Activated T-cell treated with anti-CD3 and anti-CD28 coated beads, Interleukin-2, amount 50 U/mL, for 4 hours (primary cell): ENCODE measurements at regions not wholly inside any gene's neighbourhood (a gene's known extent, or its start where the extent isn't known, plus 50 kb on each side); places are given as distances from the start of the nearest gene placed in this dataset.
"Not testable (repeated sequence)": the region's sequence is repeated elsewhere in the genome, so short reads cannot be mapped to it uniquely, and the experiment has no call there.

ENCODE experiments used
- ATAC-seq, 2 donors: fragments of 200-7000 bp; cut with Tn5 transposase; one replicate each; pipeline ENCODE4 v1.10.0; 2021
- DNase-seq: peaks from one replicate; pipeline ENCODE4 v3.0.0-alpha.2; 2020
- H3K27me3 Mint-ChIP-seq: one replicate; pipeline ENCODE4 v1.8.0; 2021; ENCODE audit warnings: low read depth, mixed read lengths
- H3K36me3 Mint-ChIP-seq: one replicate; pipeline ENCODE4 v1.8.0; 2022; ENCODE audit warnings: mixed read lengths; ENCODE audit not compliant: insufficient read depth
- H3K4me1 Mint-ChIP-seq: one replicate; pipeline ENCODE4 v1.8.0; 2021; ENCODE audit warnings: low read depth, mixed read lengths
- H3K4me3 Mint-ChIP-seq: one replicate; pipeline ENCODE4 v1.8.0; 2021; ENCODE audit warnings: mild to moderate bottlenecking, moderate library complexity, mixed read lengths
- H3K9me3 Mint-ChIP-seq: one replicate; pipeline ENCODE4 v1.8.0; 2021; ENCODE audit warnings: mixed read lengths

- no peaks in the 10 kb centered on the region for H3K27me3 Mint-ChIP-seq
- peaks cover 32% of the 10 kb centered on the region for H3K9me3 Mint-ChIP-seq
- H3K4me3 Mint-ChIP-seq, result no peak overlapping the region
- H3K36me3 Mint-ChIP-seq, result no peaks in the 10 kb centered on the region
- no peaks in the 10 kb centered on the region for H3K4me1 Mint-ChIP-seq
- no peak for ATAC-seq
- no peak for DNase-seq
These were observed 128.2 kb upstream of the IRX2 start for GRCh38 chr5:2879701-2880100.

- Mint-ChIP-seq H3K9me3 (peaks cover 26% of the 10 kb centered on the region), H3K4me3 (no peak overlapping the region), H3K27me3 (no peaks in the 10 kb centered on the region), H3K4me1 (no peaks in the 10 kb centered on the region), H3K36me3 (no peaks in the 10 kb centered on the region)
- no peak for DNase-seq
- no peak for ATAC-seq
These were observed 126.0 kb upstream of the IRX2 start for GRCh38 chr5:2877522-2877921.

- peaks cover 22% of the 10 kb centered on the region for H3K9me3 Mint-ChIP-seq
- ATAC-seq, result no peak
These were observed 124.7 kb upstream of the IRX2 start for GRCh38 chr5:2876183-2876582.

GRCh38 chr5:2874099-2874498, 122.6 kb upstream of the IRX2 start:
- H3K9me3 Mint-ChIP-seq, result peaks cover 14% of the 10 kb centered on the region
- no peaks in the 10 kb centered on the region for H3K36me3 Mint-ChIP-seq
- H3K27me3 Mint-ChIP-seq, result no peaks in the 10 kb centered on the region
- no peak for DNase-seq
- H3K4me3 Mint-ChIP-seq, result no peak overlapping the region
- H3K4me1 Mint-ChIP-seq, result no peaks in the 10 kb centered on the region
- no peak for ATAC-seq

More at GRCh38 chr5:2876183-2876582, 124.7 kb upstream of the IRX2 start:
- no peak for DNase-seq
- H3K27me3 Mint-ChIP-seq, result no peaks in the 10 kb centered on the region
- no peaks in the 10 kb centered on the region for H3K36me3 Mint-ChIP-seq
- H3K4me1 Mint-ChIP-seq, result no peaks in the 10 kb centered on the region
- no peak overlapping the region for H3K4me3 Mint-ChIP-seq

- H3K36me3 Mint-ChIP-seq, result no peaks in the 10 kb centered on the region
- H3K27me3 Mint-ChIP-seq, result no peaks in the 10 kb centered on the region
- DNase-seq, result no peak
- H3K9me3 Mint-ChIP-seq, result peaks cover 2% of the 10 kb centered on the region
- no peak overlapping the region for H3K4me3 Mint-ChIP-seq
- H3K4me1 Mint-ChIP-seq, result no peaks in the 10 kb centered on the region
- no peak for ATAC-seq
These were observed 121.2 kb upstream of the IRX2 start for GRCh38 chr5:2872676-2873075.

- Mint-ChIP-seq H3K36me3 (no peaks in the 10 kb centered on the region), H3K4me3 (no peak overlapping the region), H3K27me3 (no peaks in the 10 kb centered on the region), H3K4me1 (no peaks in the 10 kb centered on the region), H3K9me3 (no peaks in the 10 kb centered on the region)
- DNase-seq (no peak), ATAC-seq (no peak)
These were observed 119.8 kb upstream of the IRX2 start for GRCh38 chr5:2871282-2871681.

- no peaks in the 10 kb centered on the region for H3K27me3 Mint-ChIP-seq
- H3K4me3 Mint-ChIP-seq, result no peak overlapping the region
- ATAC-seq (no peak), DNase-seq (no peak)
- peaks cover 3% of the 10 kb centered on the region for H3K9me3 Mint-ChIP-seq
- no peaks in the 10 kb centered on the region for H3K4me1 Mint-ChIP-seq
- H3K36me3 Mint-ChIP-seq, result no peaks in the 10 kb centered on the region
These were observed 118.0 kb upstream of the IRX2 start for GRCh38 chr5:2869471-2869870.

- H3K9me3 Mint-ChIP-seq, result peaks cover 3% of the 10 kb centered on the region
- H3K4me1 Mint-ChIP-seq, result no peaks in the 10 kb centered on the region
- no peak for ATAC-seq
- no peak for DNase-seq
- no peak overlapping the region for H3K4me3 Mint-ChIP-seq
- H3K27me3 Mint-ChIP-seq, result no peaks in the 10 kb centered on the region
- H3K36me3 Mint-ChIP-seq, result no peaks in the 10 kb centered on the region
These were observed 116.0 kb upstream of the IRX2 start for GRCh38 chr5:2867373-2867933.

- no peaks in the 10 kb centered on the region for H3K27me3 Mint-ChIP-seq
- H3K4me3 Mint-ChIP-seq, result no peak overlapping the region
- ATAC-seq (no peak), DNase-seq (no peak)
- peaks cover 8% of the 10 kb centered on the region for H3K9me3 Mint-ChIP-seq
- H3K4me1 Mint-ChIP-seq, result no peaks in the 10 kb centered on the region
- H3K36me3 Mint-ChIP-seq, result no peaks in the 10 kb centered on the region
These were observed 115.3 kb upstream of the IRX2 start for GRCh38 chr5:2866662-2867372.

GRCh38 chr5:2865856-2866255, 114.4 kb upstream of the IRX2 start:
- Mint-ChIP-seq H3K9me3 (peaks cover 9% of the 10 kb centered on the region), H3K4me1 (no peaks in the 10 kb centered on the region), H3K36me3 (no peaks in the 10 kb centered on the region), H3K27me3 (no peaks in the 10 kb centered on the region), H3K4me3 (no peak overlapping the region)
- DNase-seq (no peak), ATAC-seq (no peak)

GRCh38 chr5:2864515-2865105, 113.1 kb upstream of the IRX2 start:
- H3K9me3 Mint-ChIP-seq, result peaks cover 9% of the 10 kb centered on the region
- no peak overlapping the region for H3K4me3 Mint-ChIP-seq
- H3K27me3 Mint-ChIP-seq, result no peaks in the 10 kb centered on the region
- DNase-seq (no peak), ATAC-seq (no peak)
- H3K36me3 Mint-ChIP-seq, result no peaks in the 10 kb centered on the region
- H3K4me1 Mint-ChIP-seq, result no peaks in the 10 kb centered on the region

- H3K9me3 Mint-ChIP-seq, result peaks cover 9% of the 10 kb centered on the region
- H3K4me3 Mint-ChIP-seq, result no peak overlapping the region
- H3K27me3 Mint-ChIP-seq, result no peaks in the 10 kb centered on the region
- no peaks in the 10 kb centered on the region for H3K36me3 Mint-ChIP-seq
- H3K4me1 Mint-ChIP-seq, result no peaks in the 10 kb centered on the region
- DNase-seq (no peak), ATAC-seq (no peak)
These were observed 112.4 kb upstream of the IRX2 start for GRCh38 chr5:2863675-2864433.

- ATAC-seq (no peak), DNase-seq (no peak)
- Mint-ChIP-seq H3K36me3 (no peaks in the 10 kb centered on the region), H3K27me3 (no peaks in the 10 kb centered on the region), H3K9me3 (peaks cover 9% of the 10 kb centered on the region), H3K4me3 (no peak overlapping the region), H3K4me1 (no peaks in the 10 kb centered on the region)
These were observed 111.7 kb upstream of the IRX2 start for GRCh38 chr5:2863133-2863532.

GRCh38 chr5:2862176-2862575, 110.7 kb upstream of the IRX2 start:
- H3K36me3 Mint-ChIP-seq, ATAC-seq, DNase-seq, H3K4me3 Mint-ChIP-seq, H3K4me1 Mint-ChIP-seq, H3K9me3 Mint-ChIP-seq, H3K27me3 Mint-ChIP-seq: not testable (repeated sequence)

- Mint-ChIP-seq H3K4me3 (no peak overlapping the region), H3K4me1 (no peaks in the 10 kb centered on the region), H3K27me3 (no peaks in the 10 kb centered on the region), H3K36me3 (no peaks in the 10 kb centered on the region), H3K9me3 (peaks cover 9% of the 10 kb centered on the region)
- no peak for ATAC-seq
- no peak for DNase-seq
These were observed 110.1 kb upstream of the IRX2 start for GRCh38 chr5:2861605-2862004.
